ENCODE measurements at regions not wholly inside any gene's neighbourhood (a gene's known extent, or its start where the extent isn't known, plus 50 kb on each side); places are given as distances from the start of the nearest gene placed in this dataset.

DNA sequence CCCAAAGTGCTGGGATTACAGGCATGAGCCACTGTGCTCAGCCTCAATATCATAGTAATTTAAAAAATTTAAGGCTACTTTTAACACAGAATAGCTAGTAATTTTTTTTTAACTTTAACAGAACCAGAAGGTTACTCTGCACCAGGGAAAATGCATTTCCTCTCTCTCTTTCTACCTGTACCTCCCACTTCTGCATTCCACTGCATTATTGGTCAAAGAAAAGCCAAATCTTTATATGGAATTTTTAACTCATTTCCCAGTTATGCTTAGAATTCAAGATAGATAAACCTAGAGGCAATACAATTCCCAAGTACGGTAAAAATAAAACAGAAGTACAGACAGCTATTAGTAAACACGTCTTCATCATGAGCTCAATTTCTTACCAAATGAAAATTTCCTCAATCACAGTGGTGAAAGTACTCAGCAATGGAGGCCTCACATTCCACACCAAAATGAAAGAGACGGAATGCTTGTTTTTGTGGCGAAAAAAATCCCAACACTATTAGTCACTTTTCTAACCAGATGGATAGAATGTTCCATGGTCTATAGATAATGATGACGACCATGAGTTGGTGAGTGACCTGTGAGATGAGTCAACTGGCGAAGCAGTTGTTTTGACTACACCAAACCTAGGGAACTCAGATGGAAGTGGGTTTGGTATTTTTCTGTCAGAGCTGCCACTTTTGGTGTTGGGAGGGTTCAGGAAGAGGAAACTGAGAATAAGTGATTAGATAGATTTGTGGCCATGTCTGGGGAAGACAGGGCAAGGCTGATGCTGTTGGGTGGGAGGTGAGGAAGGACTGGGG lies 104.7 kb upstream of the SGK1 start (continued):
- TF ChIP-seq E2F1 (CRISPR knock-in tag; IDR thresholded peaks at IDR 0.05) (no peak), BRD4 (IDR thresholded peaks at IDR 0.05) (no peak), THRA (IDR thresholded peaks at IDR 0.05) (no peak), GTF2A2 (tag; IDR thresholded peaks at IDR 0.05) (no peak), TEAD4 (IDR thresholded peaks at IDR 0.05; ENCODE audit: low read length) (no peak), TEAD4 (CRISPR knock-in tag; IDR thresholded peaks at IDR 0.05; ENCODE audit: borderline replicate concordance) (no peak), FOXP1 (CRISPR knock-in tag; IDR thresholded peaks at IDR 0.05) (no peak), MEF2A (IDR thresholded peaks at IDR 0.05; ENCODE audit: control insufficient read depth, low read depth, low read length) (no peak), SNRNP70 (optimal IDR thresholded peaks at IDR 0.05; ENCODE audit: low read depth, low read length) (no peak), RBM15 (IDR thresholded peaks at IDR 0.05; ENCODE audit: insufficient read depth, low read length) (no peak), KAT2B (IDR thresholded peaks at IDR 0.05; ENCODE audit: low read depth, low read length) (no peak), ZNF253 (CRISPR knock-in tag; conservative IDR thresholded peaks at IDR 0.05) (no peak), ZFPM2 (CRISPR knock-in tag; IDR thresholded peaks at IDR 0.05) (no peak), LARP7 (IDR thresholded peaks at IDR 0.05) (no peak), NR1H2 (CRISPR knock-in tag; IDR thresholded peaks at IDR 0.05) (no peak), ETS2 (tag; IDR thresholded peaks at IDR 0.05; ENCODE audit: borderline replicate concordance, poor library complexity, severe bottlenecking) (no peak), CCAR2 (IDR thresholded peaks at IDR 0.05; ENCODE audit: low read depth, low read length) (no peak), ZNF586 (CRISPR knock-in tag; conservative IDR thresholded peaks at IDR 0.05) (no peak), PKNOX1 (IDR thresholded peaks at IDR 0.05) (no peak), HDAC3 (IDR thresholded peaks at IDR 0.05; ENCODE audit: borderline replicate concordance, partially characterized antibody) (no peak), DPF2 (IDR thresholded peaks at IDR 0.05) (0 out of 2 replicates have a peak, but pooled peaks have one; percentile 14), HDAC2 (IDR thresholded peaks at IDR 0.05) (no peak), ZNF408 (CRISPR knock-in tag; IDR thresholded peaks at IDR 0.05; ENCODE audit: low read depth) (no peak), HMBOX1 (IDR thresholded peaks at IDR 0.05) (peak; percentile 60)
- TF ChIP-seq, protein P1, sequence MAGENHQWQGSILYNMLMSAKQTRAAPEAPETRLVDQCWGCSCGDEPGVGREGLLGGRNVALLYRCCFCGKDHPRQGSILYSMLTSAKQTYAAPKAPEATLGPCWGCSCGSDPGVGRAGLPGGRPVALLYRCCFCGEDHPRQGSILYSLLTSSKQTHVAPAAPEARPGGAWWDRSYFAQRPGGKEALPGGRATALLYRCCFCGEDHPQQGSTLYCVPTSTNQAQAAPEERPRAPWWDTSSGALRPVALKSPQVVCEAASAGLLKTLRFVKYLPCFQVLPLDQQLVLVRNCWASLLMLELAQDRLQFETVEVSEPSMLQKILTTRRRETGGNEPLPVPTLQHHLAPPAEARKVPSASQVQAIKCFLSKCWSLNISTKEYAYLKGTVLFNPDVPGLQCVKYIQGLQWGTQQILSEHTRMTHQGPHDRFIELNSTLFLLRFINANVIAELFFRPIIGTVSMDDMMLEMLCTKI (IDR thresholded peaks at IDR 0.05; ENCODE audit: partially characterized antibody) = no peak
